Natural killer cell treated with Interleukin-12 subunit alpha and Interleukin-12 subunit beta and Interleukin-15 and Interleukin-18, amount 100 ng/mL, for 72 hours (primary cell): ENCODE measurements at regions not wholly inside any gene's neighbourhood (a gene's known extent, or its start where the extent isn't known, plus 50 kb on each side); places are given as distances from the start of the nearest gene placed in this dataset.

Experiments used
- ATAC-seq, 2 donors: fragments of 150-1000 bp; cut with Tn5 transposase in 1 of 2; sonication (Bioruptor Pico), chemical (Tn5 transposase) in 1 of 2; 2 replicates each; pipeline ENCODE4 v1.10.0; 2021
- DNase-seq: peaks from one replicate; pipeline ENCODE4 v3.0.0; 2022; ENCODE audit warnings: low spot score
- H3K27ac Mint-ChIP-seq, 2 donors: 1 replicate in 1 of 2; 2 replicates in 1 of 2; pipeline ENCODE4 v1.8.0; 2022; ENCODE audit warnings: mixed read lengths in 2 of 2, mild to moderate bottlenecking in 1 of 2, moderate library complexity in 1 of 2
- H3K27me3 Mint-ChIP-seq, 2 donors: 1 replicate in 1 of 2; 2 replicates in 1 of 2; pipeline ENCODE4 v1.8.0; 2022; ENCODE audit warnings: mixed read lengths in 2 of 2
- H3K36me3 Mint-ChIP-seq: one replicate; pipeline ENCODE4 v1.8.0; 2022; ENCODE audit warnings: mixed read lengths
- H3K4me1 Mint-ChIP-seq, 2 donors: 1 replicate in 1 of 2; 2 replicates in 1 of 2; pipeline ENCODE4 v1.8.0; 2022; ENCODE audit warnings: low read depth in 2 of 2, mixed read lengths in 2 of 2, mild to moderate bottlenecking in 1 of 2
- H3K4me3 Mint-ChIP-seq: one replicate; pipeline ENCODE4 v1.8.0; 2022; ENCODE audit warnings: mixed read lengths
- H3K9me3 Mint-ChIP-seq: 2 replicates; pipeline ENCODE4 v1.8.0; 2022; ENCODE audit warnings: mixed read lengths

DNA sequence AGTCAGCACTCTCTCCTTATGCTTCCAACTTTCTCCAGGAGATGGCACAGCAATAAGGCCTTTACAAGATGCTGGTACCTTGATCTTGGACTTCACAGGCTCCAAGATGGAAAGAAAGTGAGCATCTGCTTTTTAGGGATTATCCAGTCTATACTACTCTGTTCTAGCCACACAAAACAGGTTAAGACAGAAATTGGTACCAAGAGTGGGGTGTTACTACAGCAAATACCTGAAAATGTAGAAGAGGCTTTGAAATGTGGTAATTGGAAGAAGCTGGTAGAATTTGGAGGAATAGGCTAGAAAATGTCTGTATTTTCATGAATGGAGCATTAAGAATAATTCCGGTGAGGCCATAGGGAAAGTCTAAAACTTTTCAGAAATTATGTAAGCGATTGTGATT lies 484.8 kb upstream of the GRIA1 start:
- Mint-ChIP-seq H3K27me3 (no peaks in the 10 kb centered on the region), H3K27ac (no peak overlapping the region), H3K9me3 (peaks cover 19% of the 10 kb centered on the region), H3K4me1 (no peaks in the 10 kb centered on the region), H3K4me3 (no peak overlapping the region), H3K36me3 (peaks cover 10% of the 10 kb centered on the region)
- ATAC-seq (no peak), DNase-seq (no peak)

GRCh38 chr5:153006681-153007080 lies 483.8 kb upstream of the GRIA1 start:
- no peak for DNase-seq
- H3K27ac Mint-ChIP-seq = no peak overlapping the region
- H3K9me3 Mint-ChIP-seq = peaks cover 19% of the 10 kb centered on the region
- peaks cover 10% of the 10 kb centered on the region for H3K36me3 Mint-ChIP-seq
- no peaks in the 10 kb centered on the region for H3K27me3 Mint-ChIP-seq
- H3K4me1 Mint-ChIP-seq = no peaks in the 10 kb centered on the region
- ATAC-seq = no peak
- H3K4me3 Mint-ChIP-seq = no peak overlapping the region

DNA sequence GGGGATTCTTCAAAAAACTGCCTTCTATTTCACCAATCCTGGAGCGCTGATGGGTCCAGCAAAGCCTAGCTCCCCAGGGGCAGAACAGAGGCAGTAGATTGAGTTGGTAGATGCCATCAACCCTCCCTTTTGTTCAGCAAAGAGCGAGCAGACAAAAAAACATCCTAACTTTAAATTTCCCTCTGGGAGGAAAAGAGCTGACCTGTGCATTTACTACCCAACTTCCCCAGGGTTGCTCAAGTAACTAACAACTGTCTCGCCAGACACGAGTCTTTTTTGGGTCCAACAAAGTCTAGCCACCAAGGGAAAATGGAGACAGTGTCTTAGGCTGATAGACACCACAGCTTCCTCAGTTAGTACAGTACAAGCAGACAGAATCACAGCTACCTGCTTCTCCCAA lies 476.3 kb upstream of the GRIA1 start:
- Mint-ChIP-seq H3K36me3 (no peaks in the 10 kb centered on the region), H3K27me3 (no peaks in the 10 kb centered on the region), H3K27ac (no peak overlapping the region), H3K9me3 (peaks cover 13% of the 10 kb centered on the region), H3K4me3 (no peak overlapping the region), H3K4me1 (no peaks in the 10 kb centered on the region)
- DNase-seq = no peak
- ATAC-seq = no peak

DNA sequence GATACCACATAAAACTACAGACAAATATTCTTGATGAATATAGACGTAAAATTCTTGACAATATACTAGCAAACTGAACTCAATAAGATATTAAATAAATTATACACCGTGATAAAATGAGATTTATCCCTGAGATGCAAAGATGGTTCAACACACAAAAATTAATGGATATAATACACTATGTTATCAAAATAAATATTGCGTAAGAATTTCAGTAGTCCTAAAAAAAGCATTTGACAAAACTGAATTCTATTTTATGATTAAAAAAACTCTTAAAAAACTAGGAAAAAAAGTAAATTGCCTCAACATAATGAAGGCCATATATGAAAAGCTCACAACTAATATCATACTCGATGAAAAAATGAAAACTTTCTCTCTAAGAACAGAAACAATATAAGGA lies 472.3 kb upstream of the GRIA1 start:
- H3K9me3 Mint-ChIP-seq = peaks cover 17% of the 10 kb centered on the region
- H3K27me3 Mint-ChIP-seq = no peaks in the 10 kb centered on the region
- H3K36me3 Mint-ChIP-seq = no peaks in the 10 kb centered on the region
- H3K4me1 Mint-ChIP-seq = no peaks in the 10 kb centered on the region
- DNase-seq (no peak), ATAC-seq (no peak)
- no peak overlapping the region for H3K27ac Mint-ChIP-seq
- H3K4me3 Mint-ChIP-seq = no peak overlapping the region

GRCh38 chr5:153030755-153031725 lies 459.4 kb upstream of the GRIA1 start:
- Mint-ChIP-seq H3K27ac (no peak overlapping the region), H3K4me1 (no peaks in the 10 kb centered on the region), H3K27me3 (no peaks in the 10 kb centered on the region), H3K4me3 (no peak overlapping the region), H3K9me3 (peaks cover 15% of the 10 kb centered on the region), H3K36me3 (no peaks in the 10 kb centered on the region)
- ATAC-seq = no peak
- DNase-seq = no peak

DNA sequence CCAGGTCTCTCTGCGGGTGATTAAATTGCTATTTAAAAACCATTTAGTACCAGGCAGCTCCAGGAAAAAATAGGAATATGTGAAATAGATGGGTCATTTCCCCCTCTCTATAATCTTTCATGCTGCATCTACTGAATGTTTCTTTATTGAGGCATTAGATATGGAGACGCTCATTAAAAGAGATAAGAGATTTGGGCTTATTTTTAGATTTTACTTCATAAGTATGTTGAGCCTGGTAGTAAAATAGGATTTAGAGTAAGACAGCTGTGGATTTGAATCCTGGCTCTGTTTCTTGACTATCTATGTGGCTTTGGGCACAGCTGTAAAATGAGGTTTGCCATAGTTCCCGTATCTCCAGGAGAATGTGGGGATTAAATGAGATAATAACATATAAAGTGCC lies 451.0 kb upstream of the GRIA1 start:
- Mint-ChIP-seq H3K4me1 (no peaks in the 10 kb centered on the region), H3K36me3 (no peaks in the 10 kb centered on the region), H3K9me3 (peaks cover 20% of the 10 kb centered on the region), H3K27me3 (no peaks in the 10 kb centered on the region), H3K27ac (no peak overlapping the region), H3K4me3 (no peak overlapping the region)
- no peak for DNase-seq
- ATAC-seq = no peak

DNA sequence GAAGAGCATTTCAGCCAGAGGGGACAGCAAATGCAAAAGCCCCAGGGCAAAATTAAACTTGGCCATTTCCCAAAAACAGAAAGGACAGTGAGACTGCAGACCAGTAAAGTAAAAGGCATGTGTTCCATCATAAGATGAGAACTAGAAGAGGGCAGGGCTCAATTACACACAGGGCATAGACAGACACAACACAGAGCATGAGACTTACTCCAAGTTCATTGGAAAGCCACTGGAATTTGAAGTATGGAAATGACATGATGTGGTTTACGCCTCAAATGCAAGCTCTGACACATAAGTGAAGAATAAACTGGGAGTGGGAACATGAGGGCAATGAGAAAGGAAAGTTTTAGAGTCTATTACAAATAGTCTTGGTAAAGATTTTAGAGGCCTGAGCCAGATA lies 446.6 kb upstream of the GRIA1 start:
- ATAC-seq = no peak
- Mint-ChIP-seq H3K4me3 (no peak overlapping the region), H3K36me3 (no peaks in the 10 kb centered on the region), H3K9me3 (peaks cover 18% of the 10 kb centered on the region), H3K4me1 (no peaks in the 10 kb centered on the region), H3K27me3 (no peaks in the 10 kb centered on the region), H3K27ac (no peak overlapping the region)
- DNase-seq = no peak

DNA sequence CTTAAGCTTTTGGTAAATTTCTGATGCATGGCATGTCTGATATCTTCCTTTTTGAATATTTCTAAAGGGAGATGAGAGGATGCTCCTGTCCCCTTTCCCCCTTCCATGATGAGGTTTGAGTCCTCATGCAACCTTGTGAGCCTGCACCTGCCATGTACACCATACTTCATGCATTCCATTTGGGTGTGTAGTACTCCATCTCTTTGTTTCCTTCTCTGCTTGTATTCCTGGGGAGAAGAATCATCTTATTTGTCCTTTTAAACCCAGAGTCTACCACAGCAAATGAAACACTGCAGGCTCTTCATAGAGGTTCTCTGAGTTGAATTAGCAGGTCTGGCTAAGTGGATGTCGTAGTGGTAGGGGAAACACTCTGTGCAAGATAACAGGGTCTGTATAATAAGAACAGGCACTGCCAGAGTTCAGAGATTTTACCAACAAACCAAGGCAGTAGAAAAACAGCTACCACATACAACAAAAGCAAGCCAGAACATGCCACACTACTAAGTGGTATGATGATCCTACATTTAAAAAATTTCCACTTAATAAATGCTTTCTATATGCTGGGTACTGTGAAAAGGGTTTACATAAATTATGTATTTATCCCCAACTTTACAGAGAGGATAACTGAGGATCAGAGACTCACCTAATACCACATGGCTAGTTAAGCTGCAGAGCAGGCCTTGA lies 439.8 kb upstream of the GRIA1 start:
- ATAC-seq (no peak), DNase-seq (no peak)
- Mint-ChIP-seq H3K9me3 (peaks cover 3% of the 10 kb centered on the region), H3K27ac (no peak overlapping the region), H3K27me3 (no peaks in the 10 kb centered on the region), H3K4me1 (no peaks in the 10 kb centered on the region), H3K4me3 (no peak overlapping the region), H3K36me3 (no peaks in the 10 kb centered on the region)

DNA sequence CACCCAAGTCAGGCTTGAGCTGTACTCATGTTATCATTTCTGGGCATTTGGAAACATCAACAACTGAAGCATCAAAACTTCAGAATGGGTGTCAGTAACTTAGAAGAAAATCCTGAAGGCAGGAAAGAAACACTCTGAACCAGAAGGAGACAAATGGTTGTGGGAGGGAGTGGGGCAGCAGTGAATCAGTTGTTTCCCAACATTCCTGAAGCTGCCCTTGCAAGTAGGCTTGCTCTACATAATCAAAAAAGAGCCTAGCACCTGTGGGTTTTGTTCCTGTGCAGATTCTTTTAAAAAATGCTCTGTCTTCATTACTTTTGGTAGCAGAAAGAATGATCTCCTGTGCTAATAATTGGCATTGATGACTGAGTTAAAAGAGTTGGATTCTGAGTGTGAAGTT lies 424.2 kb upstream of the GRIA1 start:
- no peak for DNase-seq
- Mint-ChIP-seq H3K4me3 (no peak overlapping the region), H3K27ac (no peak overlapping the region), H3K4me1 (no peaks in the 10 kb centered on the region), H3K27me3 (no peaks in the 10 kb centered on the region), H3K36me3 (no peaks in the 10 kb centered on the region), H3K9me3 (peaks cover 8% of the 10 kb centered on the region)
- no peak for ATAC-seq

DNA sequence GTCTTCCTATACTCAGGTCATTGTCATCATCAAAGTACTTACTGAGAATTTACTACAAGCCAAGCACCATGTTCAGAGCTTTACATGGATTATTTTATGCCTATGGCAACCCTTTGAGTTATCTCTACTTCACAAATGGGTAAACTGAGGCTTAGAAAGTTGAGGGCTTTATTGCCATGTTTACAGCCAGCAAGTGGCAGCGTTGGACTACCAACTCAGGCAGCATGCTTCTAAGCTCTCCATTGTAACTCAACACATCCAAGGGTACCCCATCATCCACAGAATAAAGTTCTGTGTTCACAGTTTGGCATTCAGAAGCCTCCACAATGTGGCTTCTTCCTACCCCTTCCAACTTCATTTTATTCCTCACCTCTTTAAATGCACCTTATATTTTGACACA lies 422.6 kb upstream of the GRIA1 start:
- ATAC-seq (no peak), DNase-seq (no peak)
- Mint-ChIP-seq H3K4me3 (no peak overlapping the region), H3K4me1 (no peaks in the 10 kb centered on the region), H3K36me3 (no peaks in the 10 kb centered on the region), H3K9me3 (peaks cover 8% of the 10 kb centered on the region), H3K27ac (no peak overlapping the region), H3K27me3 (no peaks in the 10 kb centered on the region)

GRCh38 chr5:153079396-153079795 lies 411.1 kb upstream of the GRIA1 start:
- no peak for DNase-seq
- peaks cover 11% of the 10 kb centered on the region for H3K9me3 Mint-ChIP-seq
- H3K4me3 Mint-ChIP-seq = no peak overlapping the region
- no peaks in the 10 kb centered on the region for H3K4me1 Mint-ChIP-seq
- no peaks in the 10 kb centered on the region for H3K36me3 Mint-ChIP-seq
- H3K27me3 Mint-ChIP-seq = no peaks in the 10 kb centered on the region
- H3K27ac Mint-ChIP-seq = no peak overlapping the region
- ATAC-seq = no peak

DNA sequence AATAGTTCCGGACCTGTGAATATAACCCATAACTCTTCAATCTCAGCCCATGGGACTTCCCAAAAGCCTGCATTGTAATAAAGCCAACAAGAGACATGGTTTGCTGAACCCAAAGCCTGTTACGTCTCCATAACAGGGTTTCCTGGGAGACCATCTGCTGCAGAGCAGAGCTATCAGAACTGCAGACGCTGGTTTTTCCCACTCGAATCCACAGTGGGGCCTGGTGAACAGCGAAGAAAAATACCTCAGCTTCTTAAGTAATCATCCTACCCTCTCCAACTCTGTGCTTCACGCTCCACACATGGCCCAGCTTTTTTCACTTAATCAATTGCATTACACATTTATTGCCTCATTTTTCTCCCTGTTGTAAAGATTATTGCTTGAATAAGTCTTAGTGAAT lies 409.5 kb upstream of the GRIA1 start:
- ATAC-seq (no peak), DNase-seq (no peak)
- Mint-ChIP-seq H3K9me3 (peaks cover 11% of the 10 kb centered on the region), H3K27me3 (no peaks in the 10 kb centered on the region), H3K36me3 (no peaks in the 10 kb centered on the region), H3K27ac (no peak overlapping the region), H3K4me1 (no peaks in the 10 kb centered on the region), H3K4me3 (no peak overlapping the region)

GRCh38 chr5:153081385-153081784 lies 409.1 kb upstream of the GRIA1 start:
- no peaks in the 10 kb centered on the region for H3K4me1 Mint-ChIP-seq
- no peak overlapping the region for H3K4me3 Mint-ChIP-seq
- H3K27me3 Mint-ChIP-seq = no peaks in the 10 kb centered on the region
- no peaks in the 10 kb centered on the region for H3K36me3 Mint-ChIP-seq
- H3K27ac Mint-ChIP-seq = no peak overlapping the region
- peaks cover 11% of the 10 kb centered on the region for H3K9me3 Mint-ChIP-seq
- DNase-seq = no peak
- no peak for ATAC-seq

DNA sequence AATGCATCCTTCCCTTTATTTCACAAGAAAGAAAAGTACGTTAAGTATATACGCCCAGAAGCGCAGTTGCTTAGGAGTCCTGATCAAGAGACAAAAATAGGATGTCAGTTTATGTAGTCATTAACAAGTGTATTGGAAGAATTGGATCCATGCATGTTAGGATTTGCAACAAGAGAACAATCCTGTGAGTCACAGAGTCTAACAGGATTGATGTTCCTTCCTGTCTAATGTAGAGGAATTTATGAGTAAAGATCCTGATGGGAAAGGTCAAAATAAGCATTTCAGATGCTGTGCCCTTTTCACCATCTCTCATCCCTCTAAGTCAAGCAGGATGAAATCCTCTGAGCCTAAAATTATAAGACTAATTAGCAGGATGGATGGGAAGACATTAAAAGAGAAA lies 406.0 kb upstream of the GRIA1 start:
- ATAC-seq = no peak
- Mint-ChIP-seq H3K36me3 (no peaks in the 10 kb centered on the region), H3K4me1 (no peaks in the 10 kb centered on the region), H3K9me3 (peaks cover 10% of the 10 kb centered on the region), H3K4me3 (no peak overlapping the region), H3K27ac (no peak overlapping the region), H3K27me3 (no peaks in the 10 kb centered on the region)
- no peak for DNase-seq
